Transverse colon (tissue), 4 donors: ENCODE measurements at regions not wholly inside any gene's neighbourhood (a gene's known extent, or its start where the extent isn't known, plus 50 kb on each side); places are given as distances from the start of the nearest gene placed in this dataset.

Experiments used
- DNase-seq: peaks from one replicate; pipeline ENCODE4 v3.0.0-alpha.2; 2019
- H3K27ac ChIP-seq, 4 donors: fragments of 200-600 bp; sonication (generic); 2 replicates each; pipeline ENCODE4 v1.5.1; 2016 to 2018; ENCODE audit warnings: inconsistent platforms in 4 of 4
- H3K27me3 ChIP-seq: fragments of 200-600 bp; sonication (generic); 2 replicates; pipeline ENCODE4 v1.5.1; 2017; ENCODE audit warnings: inconsistent platforms
- H3K36me3 ChIP-seq, 4 donors: fragments of 200-600 bp; sonication (generic); 2 replicates each; pipeline ENCODE4 v1.5.1; 2017 to 2019; ENCODE audit warnings: inconsistent platforms in 4 of 4
- H3K4me1 ChIP-seq, 4 donors: fragments of 200-600 bp; sonication (generic); 2 replicates each; pipeline ENCODE4 v1.5.1; 2017 to 2020; ENCODE audit warnings: inconsistent platforms in 4 of 4
- H3K4me3 ChIP-seq, 4 donors: fragments of 200-600 bp; sonication (generic); 1 replicate in 1 of 4; 2 replicates in 3 of 4; pipeline versions ENCODE4 v1.5.1 to v1.6.1; 2017 to 2019; ENCODE audit warnings: inconsistent platforms in 4 of 4
- H3K9me3 ChIP-seq, 2 donors: fragments of 200-600 bp; sonication (generic); 2 replicates each; pipeline ENCODE4 v1.5.1; 2017 to 2019; ENCODE audit warnings: inconsistent platforms in 2 of 2
- CTCF ChIP-seq, 5 experiments: fragments of 200-600 bp in 3 of 5; fragments of 450-650 bp in 2 of 5; sonication (generic) in 3 of 5; IDR thresholded peaks; 1 replicate in 2 of 5; 2 replicates in 3 of 5; pipeline ENCODE4 v1.5.1; 2016 to 2017; ENCODE audit warnings: antibody characterized with exemption in 5 of 5, inconsistent platforms in 3 of 5, mild to moderate bottlenecking in 2 of 5, moderate library complexity in 1 of 5
- EP300 ChIP-seq: sonication (generic); formaldehyde crosslinking; IDR thresholded peaks from one replicate; pipeline ENCODE4 v1.6.1; 2017; ENCODE audit warnings: antibody characterized with exemption, low read depth
- POLR2A ChIP-seq: fragments of 450-650 bp; IDR thresholded peaks from one replicate; pipeline ENCODE4 v1.6.1; 2016; ENCODE audit warnings: antibody characterized with exemption, mild to moderate bottlenecking, moderate library complexity
- POLR2AphosphoS5 ChIP-seq, 3 donors: sonication (generic); formaldehyde crosslinking; IDR thresholded peaks; one replicate each; pipeline ENCODE4 v1.6.1; 2016; ENCODE audit warnings: antibody characterized with exemption in 3 of 3
- WGBS, 2 donors: methylation state at CpG; one replicate each; pipeline ENCODE4 v1.1.5; 2018; ENCODE audit warnings: low coverage in 1 of 2; 5-methylcytosine and 5-hydroxymethylcytosine counted together
- in situ Hi-C, 4 donors: fragments of 200-750 bp; cut with MboI; loops; one replicate each; pipeline versions ENCODE4 v1.15.0 to v1.15.1; 2017; ENCODE audit warnings: low sequenced_read_pairs in 3 of 4, low pct_ligation_motif_present in 1 of 4, low pct_unique_long_range_greater_than_20kb in 1 of 4
- intact Hi-C: fragments of 100-400 bp; cut with DNase I; formaldehyde crosslinking; loops from one replicate; pipeline ENCODE4 v1.15.1; 2023; ENCODE audit warnings: low total_unique reads

GRCh38 chr4:120636120-120636630 lies 286.4 kb downstream of the PRDM5 start:
- DNase-seq, result no peak
- no peaks in the 10 kb centered on the region for H3K4me1 ChIP-seq

GRCh38 chr4:120633810-120634209 lies 288.7 kb downstream of the PRDM5 start:
- Histone ChIP-seq H3K4me3 (no peak overlapping the region), H3K4me1 (no peaks in the 10 kb centered on the region), H3K36me3 (no peaks in the 10 kb centered on the region), H3K27ac (no peak overlapping the region), H3K9me3 (no peaks in the 10 kb centered on the region), H3K27me3 (no peaks in the 10 kb centered on the region)
- in situ Hi-C loops (no loop called here), intact Hi-C loops (no loop called here)
- TF ChIP-seq POLR2AphosphoS5 (IDR thresholded peaks at IDR 0.05) (no peak), CTCF (IDR thresholded peaks at IDR 0.05) (no peak), POLR2A (no peak), EP300 (no peak)
- no peak for DNase-seq

More at GRCh38 chr4:120636120-120636630, 286.4 kb downstream of the PRDM5 start:
- in situ Hi-C loops (no loop called here), intact Hi-C loops (no loop called here)
- WGBS, 2 donors, result 84 to 92% methylated on average over 4 to 6 of the region's 6 CpGs
- H3K36me3 ChIP-seq, result no peaks in the 10 kb centered on the region
- no peaks in the 10 kb centered on the region for H3K9me3 ChIP-seq
- no peak for TF ChIP-seq POLR2AphosphoS5 (IDR thresholded peaks at IDR 0.05)
- TF ChIP-seq POLR2A, result no peak
- no peak for TF ChIP-seq CTCF (IDR thresholded peaks at IDR 0.05)
- no peaks in the 10 kb centered on the region for H3K27me3 ChIP-seq
- no peak overlapping the region for H3K4me3 ChIP-seq
- H3K27ac ChIP-seq, result no peak overlapping the region

- Histone ChIP-seq H3K9me3 (no peaks in the 10 kb centered on the region), H3K4me1 (no peaks in the 10 kb centered on the region), H3K4me3 (no peak overlapping the region), H3K27me3 (no peaks in the 10 kb centered on the region), H3K27ac (no peak overlapping the region), H3K36me3 (no peaks in the 10 kb centered on the region)
- WGBS, 2 donors, result 43 to 50% methylated on average over 1 of the region's 1 CpG
- in situ Hi-C loops (no loop called here), intact Hi-C loops (no loop called here)
- TF ChIP-seq EP300, result no peak
- no peak for TF ChIP-seq CTCF (IDR thresholded peaks at IDR 0.05)
- no peak for TF ChIP-seq POLR2A
- no peak for TF ChIP-seq POLR2AphosphoS5 (IDR thresholded peaks at IDR 0.05)
- DNase-seq, result no peak
These were observed 292.1 kb downstream of the PRDM5 start for GRCh38 chr4:120630427-120630826.

- H3K27ac ChIP-seq, result no peak overlapping the region
- no peaks in the 10 kb centered on the region for H3K4me1 ChIP-seq
- no peak overlapping the region for H3K4me3 ChIP-seq
- DNase-seq, result no peak
- intact Hi-C loops (no loop called here), in situ Hi-C loops (no loop called here)
- H3K9me3 ChIP-seq, result no peaks in the 10 kb centered on the region
- TF ChIP-seq POLR2AphosphoS5 (IDR thresholded peaks at IDR 0.05) (no peak), POLR2A (no peak), EP300 (no peak), CTCF (IDR thresholded peaks at IDR 0.05) (no peak)
- no peaks in the 10 kb centered on the region for H3K36me3 ChIP-seq
- WGBS, 2 donors, result 54 to 60% methylated on average over 3 of the region's 3 CpGs
- no peaks in the 10 kb centered on the region for H3K27me3 ChIP-seq
These were observed 292.9 kb downstream of the PRDM5 start for GRCh38 chr4:120629546-120630108.
